GM12872 (cell line): ENCODE measurements at regions not wholly inside any gene's neighbourhood (a gene's known extent, or its start where the extent isn't known, plus 50 kb on each side); places are given as distances from the start of the nearest gene placed in this dataset.

Experiments used
- TF ChIP-seq, protein P1 (sequence below): IDR thresholded peaks from 3 replicates; pipeline ENCODE4 v1.5.1; 2011; ENCODE audit warnings: low read depth, mild to moderate bottlenecking, low read length, moderate library complexity; ENCODE audit not compliant: insufficient read depth

DNA sequence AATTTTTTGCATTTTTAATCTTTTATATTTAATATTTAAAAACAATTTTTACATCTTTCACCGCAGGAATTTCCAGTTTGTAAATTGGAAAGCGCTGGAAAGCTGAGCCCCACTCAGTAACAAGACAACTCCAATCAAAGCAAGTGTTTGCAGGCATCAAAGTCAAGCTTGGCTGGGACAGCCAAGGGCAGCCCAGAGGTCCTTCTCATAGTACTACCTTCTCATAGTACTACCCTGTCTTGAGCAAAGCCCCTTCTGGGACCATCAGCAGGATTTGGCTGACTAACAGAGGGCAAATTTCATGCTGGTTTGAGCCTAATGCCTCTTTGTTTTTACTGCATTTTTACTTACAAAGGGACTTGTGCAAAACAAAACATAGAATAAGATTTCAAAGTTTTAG is 228.3 kb downstream of the SIM1 start:
- TF ChIP-seq, protein P1, sequence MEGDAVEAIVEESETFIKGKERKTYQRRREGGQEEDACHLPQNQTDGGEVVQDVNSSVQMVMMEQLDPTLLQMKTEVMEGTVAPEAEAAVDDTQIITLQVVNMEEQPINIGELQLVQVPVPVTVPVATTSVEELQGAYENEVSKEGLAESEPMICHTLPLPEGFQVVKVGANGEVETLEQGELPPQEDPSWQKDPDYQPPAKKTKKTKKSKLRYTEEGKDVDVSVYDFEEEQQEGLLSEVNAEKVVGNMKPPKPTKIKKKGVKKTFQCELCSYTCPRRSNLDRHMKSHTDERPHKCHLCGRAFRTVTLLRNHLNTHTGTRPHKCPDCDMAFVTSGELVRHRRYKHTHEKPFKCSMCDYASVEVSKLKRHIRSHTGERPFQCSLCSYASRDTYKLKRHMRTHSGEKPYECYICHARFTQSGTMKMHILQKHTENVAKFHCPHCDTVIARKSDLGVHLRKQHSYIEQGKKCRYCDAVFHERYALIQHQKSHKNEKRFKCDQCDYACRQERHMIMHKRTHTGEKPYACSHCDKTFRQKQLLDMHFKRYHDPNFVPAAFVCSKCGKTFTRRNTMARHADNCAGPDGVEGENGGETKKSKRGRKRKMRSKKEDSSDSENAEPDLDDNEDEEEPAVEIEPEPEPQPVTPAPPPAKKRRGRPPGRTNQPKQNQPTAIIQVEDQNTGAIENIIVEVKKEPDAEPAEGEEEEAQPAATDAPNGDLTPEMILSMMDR = no peak

DNA sequence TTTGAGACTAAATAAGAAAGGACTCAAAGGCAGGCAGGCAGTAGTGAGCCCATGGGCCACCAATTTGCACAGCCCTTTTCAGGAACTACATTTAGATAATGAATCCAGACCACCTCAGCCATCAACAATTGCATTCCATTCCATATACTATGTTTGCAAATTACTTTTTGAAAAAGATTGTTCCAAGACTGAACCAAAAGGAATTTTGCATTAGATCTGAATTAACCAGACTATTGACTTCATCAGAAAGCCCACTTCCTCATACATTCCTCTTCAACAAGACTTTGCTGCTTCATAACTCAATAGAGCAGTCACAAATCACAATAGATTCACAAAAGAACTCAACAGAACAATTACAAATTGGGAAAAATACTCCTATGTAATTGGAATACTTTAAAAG is 229.1 kb downstream of the SIM1 start:
- TF ChIP-seq, protein P1 = no peak

DNA sequence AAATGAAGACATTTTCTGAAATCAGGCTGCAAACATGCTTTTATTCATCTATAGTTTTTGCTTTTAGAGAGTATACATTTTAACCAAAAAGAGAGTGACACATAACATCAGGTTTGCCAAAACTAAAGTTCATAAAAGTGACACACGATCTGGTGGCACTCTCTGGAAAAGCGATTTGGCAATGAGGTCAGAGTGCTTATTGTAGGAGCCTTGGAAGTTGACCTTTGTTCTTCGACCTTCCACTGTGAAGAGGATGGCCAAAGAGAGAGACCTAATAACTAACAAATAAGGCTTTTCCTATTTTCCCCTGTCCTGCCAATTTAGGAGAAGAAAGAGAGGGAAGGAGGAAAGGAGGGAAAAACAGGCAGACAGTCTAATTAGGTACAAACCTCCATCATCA is 230.1 kb downstream of the SIM1 start:
- TF ChIP-seq, protein P1 = no peak

DNA sequence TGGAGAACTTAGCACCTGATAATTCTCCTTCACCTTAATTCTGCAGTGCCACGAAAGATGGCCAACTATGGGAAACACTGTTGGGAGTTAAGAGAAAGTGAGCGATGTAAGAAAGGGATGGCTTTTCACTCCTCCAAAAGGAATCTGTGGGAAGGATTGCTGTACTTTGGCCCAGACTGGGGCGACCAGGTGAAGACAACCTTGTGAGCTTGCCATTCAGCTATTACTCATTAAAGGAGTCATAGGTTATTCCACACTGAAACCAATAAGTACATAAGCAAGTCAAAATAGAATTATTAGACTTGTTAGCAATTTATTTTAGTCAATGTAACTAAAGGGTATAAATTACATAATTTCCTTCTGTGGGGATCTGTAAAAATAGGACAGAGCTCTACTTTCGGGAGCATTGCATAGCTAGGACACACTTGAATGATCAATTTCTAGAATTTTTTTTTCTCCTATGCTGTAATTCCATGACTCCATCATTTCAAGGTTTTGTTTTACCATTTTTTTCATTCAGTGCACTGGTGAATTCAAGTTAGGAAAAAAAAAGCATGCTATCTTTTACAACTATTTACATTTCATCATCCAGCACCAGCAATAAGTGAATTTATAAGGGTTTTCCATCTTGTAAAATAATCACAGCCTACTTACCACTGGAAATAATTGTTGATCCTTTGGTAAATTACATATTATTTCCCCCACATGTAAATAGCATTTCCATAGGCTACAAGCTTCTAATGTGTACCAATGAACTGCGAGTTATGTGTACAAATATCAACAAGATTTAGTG is 231.7 kb downstream of the SIM1 start:
- TF ChIP-seq, protein P1 = no peak

DNA sequence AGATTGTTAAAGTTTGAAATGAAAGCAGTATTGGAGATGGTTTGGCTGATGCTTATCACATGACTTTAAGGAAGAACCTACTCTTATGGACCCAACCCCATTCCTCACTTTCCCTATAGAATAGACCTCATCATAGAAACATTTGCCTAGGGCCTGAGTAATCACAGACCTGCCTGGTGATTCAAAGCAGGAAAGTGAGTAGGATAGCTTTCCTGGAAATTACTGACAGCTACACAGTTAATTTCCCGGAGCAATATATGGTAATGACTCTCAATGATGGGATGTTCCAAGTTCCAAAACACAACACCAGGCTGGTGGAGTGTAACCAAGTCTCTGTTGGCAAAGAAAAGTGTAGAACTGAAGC is 233.8 kb downstream of the SIM1 start:
- TF ChIP-seq, protein P1 = no peak

DNA sequence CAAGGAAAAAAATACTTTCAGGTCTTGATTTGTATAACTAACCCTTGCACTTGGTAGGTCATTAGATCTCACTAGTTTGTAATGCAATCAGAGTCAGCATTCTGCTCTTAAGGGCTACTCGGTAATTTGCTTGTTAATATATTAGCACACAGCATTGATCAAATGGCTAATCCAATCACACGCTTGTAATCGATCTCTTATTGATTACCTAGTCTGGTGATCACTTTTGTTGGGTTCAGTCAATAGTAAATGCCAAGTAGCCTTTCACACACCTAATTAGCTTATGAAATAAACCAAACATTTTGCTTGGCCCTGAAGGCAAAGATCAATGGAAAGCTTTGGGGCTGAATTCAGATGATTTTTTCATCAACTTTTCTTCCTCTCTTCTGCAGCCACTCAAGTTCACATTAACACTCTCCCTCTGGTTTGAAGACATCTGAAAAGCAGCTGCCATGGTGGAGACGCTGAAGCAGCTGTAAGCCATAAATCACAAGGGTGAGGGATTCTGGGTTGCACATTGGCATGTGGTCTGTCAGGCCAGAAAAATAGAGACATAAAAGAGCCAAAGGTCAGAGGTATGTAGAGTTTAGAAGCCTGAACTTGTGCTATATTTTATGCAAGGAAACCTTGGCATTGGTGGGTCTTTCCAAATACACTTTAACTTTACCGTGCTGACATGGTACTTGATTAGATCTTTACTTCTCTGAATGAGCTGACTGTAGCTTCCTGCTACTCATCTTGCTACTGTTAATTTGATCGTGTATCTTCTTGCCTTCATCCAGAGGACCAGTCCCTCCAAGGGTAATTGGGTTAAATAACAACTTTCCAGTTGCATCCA is 234.4 kb downstream of the SIM1 start:
- TF ChIP-seq, protein P1 = no peak

DNA sequence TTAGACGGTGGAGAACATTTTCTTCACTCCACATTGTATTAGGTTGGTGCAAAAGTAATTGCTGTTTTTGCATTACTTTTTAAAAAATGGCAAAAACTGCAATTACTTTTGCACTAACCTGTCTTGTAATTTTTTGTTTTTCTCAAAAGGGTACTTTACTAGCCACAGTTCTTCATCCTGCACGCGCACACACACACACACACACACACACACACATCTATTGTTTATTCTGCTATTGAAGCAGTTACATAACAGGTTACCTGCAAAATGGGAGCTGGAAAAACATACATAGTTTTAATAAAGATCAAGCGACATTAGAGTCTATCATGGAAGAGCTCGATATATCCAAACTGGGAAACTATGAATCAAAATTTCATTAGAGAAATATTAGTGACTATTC is 235.2 kb downstream of the SIM1 start:
- TF ChIP-seq, protein P1 = no peak
